GM19035 (cell line): ENCODE measurements at regions not wholly inside any gene's neighbourhood (a gene's known extent, or its start where the extent isn't known, plus 50 kb on each side); places are given as distances from the start of the nearest gene placed in this dataset.
"Not testable (repeated sequence)": the region's sequence is repeated elsewhere in the genome, so short reads cannot be mapped to it uniquely, and the experiment has no call there.

Experiments used
- ATAC-seq: cut with Tn5 transposase; IDR thresholded peaks from one replicate; pipeline ENCODE4 v1.9.1; 2021; ENCODE audit not compliant: unreplicated experiment

DNA sequence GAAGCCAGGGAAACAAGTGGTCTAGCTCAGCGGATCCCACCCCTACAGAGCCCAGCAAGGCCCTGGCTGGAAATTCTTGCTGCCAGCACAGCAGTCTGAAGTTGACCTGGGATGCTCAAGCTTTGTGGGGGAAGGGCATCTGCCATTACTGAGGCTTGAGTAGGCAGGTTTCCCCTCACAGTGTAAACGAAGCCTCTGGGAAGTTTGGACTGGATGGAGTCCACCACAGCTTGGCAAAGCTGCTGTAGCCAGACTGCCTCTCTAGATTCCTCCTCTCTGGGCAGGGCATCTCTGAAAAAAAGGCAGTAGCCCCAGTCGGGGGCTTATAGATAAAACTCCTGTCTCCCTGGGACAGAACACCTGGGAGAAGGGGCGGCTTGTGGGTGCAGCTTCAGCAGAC, 365.9 kb upstream of the SALL1 start:
- ATAC-seq: not testable (repeated sequence)

DNA sequence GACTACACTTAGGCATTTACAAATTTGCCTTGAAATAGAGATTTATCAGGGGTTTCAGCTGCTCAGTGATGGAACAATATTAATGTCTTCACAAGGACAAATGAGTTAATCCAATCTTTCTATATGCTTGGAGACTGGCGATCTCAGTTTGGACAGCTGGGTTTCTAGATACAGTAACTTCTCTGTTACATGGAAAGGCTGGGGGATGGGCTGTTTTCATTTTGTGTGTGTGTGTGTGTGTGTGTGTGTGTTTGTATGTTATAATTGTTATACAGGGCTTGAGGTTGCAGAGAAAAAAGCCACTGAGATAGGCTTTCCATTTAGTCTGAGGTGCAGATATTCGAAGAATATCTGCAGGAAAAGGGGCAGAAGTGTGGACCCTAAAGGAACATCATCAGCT, 359.3 kb upstream of the SALL1 start:
- no peak for ATAC-seq

DNA sequence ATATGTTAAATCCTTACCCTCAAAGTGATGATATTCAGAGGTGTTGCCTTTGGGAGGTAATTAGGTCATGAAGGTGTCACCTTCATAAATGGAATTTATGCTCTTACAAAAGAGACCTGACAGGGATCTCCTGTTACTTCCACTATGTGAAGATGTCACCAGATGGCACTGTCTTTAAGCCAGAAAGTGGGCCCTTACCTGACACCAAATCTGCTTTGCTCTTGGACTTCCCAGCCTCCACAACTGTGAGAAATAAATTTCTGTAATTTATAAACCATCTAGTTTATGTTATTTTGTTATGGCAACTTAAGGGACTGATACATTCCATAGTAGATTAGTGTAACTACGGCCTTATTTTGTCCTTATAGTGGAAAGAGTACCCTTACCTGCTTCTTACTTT, 358.3 kb upstream of the SALL1 start:
- ATAC-seq: no peak

DNA sequence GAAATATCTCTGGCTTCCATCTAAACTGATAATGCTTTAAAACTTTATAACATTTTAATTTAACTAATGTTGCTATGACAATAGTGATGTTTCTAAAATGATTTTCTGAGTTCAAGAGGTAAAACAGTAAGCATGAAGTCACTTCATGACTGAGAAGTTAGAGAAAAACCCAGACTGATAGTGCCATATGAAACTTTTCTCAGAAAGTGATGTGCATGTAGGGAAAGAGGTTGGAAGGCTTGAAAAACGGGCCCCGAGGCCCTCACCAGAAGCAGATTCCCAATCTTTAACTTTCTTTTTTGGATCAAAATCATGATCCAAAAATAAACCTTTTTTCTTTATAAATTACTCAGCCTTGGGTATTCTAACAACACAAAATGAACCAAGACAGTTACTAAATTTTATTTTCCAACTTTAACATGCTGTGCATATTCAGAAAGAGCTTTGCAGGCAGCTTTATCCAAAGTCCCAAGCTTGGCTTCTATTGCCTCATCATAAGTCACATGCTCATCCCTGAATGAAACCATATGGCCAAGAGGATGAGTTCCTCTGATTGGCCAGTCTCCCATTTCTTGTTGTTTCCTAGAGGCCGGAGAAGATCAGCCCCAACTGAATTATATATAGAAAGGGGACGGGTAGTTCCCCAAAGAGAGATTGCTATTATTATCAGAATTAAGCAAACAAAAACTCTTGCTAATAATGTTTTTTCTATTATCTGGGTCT, 357.6 kb upstream of the SALL1 start:
- ATAC-seq: no peak

DNA sequence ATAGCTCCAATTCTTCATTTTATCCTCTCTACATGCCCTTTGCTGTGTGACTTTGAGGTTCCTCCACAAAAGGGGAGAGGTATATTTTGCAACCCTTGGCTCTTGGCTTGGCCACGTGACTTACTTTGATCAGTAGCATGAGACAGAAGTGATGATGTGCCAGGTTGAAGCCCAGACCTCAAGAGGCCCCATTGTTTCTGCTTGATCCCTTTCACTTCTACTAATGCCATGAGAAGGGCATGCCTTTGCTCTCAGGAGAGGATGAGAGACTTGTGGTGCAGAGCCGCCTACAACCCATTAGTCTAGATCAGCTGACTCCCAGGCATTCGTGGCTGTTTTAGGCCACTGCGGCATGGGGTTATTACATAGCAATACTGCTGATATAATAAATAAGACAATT, 356.2 kb upstream of the SALL1 start:
- ATAC-seq: no peak

DNA sequence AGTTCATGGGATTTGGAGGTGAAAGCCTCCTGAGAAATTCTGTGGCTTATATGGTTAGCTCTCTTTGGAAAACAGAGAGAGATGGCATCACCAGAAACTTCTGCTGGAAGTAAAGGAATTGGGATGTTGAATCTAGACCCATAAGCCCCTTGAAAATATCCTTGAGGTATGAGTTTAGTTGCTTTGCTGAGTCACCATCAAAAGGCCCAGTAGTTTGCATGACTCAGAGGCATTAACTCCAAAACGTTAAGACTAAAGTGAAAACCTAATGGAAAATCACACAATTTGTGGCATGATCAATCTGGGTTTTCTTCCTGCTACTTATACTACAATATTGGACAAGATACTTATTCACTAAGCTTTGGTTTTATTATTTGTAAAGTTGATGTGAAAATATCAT, 349.2 kb upstream of the SALL1 start:
- no peak for ATAC-seq

DNA sequence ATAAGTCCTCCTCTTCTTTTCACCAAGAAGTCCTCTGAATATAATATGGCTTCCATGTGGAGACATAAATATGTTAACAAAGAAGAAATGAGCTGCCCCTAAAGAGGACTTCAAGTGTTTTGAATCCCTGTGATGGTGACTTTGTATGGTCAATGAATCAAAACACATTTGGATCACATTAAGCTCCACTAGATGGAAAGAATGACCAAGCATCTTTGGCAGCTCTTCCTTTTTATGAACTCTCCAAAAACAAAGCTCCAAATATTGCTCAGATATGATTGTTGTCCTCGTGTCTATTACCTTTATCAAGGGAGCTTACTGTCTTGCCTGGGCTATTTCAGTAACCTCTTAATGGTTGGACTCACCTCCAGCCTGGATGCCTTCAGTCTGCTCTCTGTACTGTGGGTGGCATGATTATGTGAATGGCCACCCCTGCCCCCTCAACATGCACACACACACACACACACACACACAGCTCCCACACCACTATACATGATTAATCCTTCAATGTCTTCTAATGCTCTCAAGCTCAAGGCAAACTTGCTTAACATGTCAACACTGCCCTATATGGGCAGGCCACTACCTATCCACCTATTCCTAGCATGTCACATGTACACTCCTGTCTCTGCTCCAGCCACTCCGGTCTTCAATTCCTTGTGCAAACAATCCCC, 346.6 kb upstream of the SALL1 start:
- ATAC-seq: no peak

DNA sequence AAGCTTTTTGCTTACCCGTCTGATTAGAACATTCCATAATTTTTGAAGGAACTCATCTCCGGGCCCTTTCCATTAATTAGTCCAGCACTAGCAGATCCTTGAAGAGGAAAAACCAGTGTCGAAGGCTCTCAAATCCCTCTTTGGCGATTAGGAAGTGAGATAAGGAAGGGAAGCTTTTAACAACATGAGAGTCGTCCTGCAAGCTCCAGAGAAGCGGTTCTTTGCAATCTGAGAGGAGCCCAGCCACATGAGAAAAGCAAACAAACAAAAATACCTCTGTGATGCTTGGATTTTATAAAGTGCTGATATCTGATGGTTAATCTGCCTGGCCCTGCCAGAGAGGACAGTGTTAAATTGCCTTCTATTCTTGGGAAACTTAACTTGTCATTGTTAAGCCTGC, 339.8 kb upstream of the SALL1 start:
- ATAC-seq: no peak

DNA sequence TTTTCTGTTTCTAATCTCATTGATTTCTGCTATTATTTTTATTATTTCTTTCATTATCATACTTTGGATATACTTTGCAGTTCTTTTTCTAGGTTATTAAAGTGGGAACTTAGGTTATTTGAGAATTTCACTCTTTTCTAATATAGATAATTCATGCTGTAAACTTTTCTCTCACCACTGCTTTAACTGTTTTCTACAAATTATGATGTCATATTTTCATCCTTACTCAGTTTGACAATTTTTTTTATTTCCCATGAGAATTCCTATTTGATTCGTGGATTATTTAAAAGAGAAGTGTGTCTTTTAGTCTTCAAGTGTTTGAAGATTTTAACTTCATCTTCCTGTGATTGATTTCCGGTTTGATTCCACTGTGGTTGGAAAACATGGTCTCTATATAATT, 336.8 kb upstream of the SALL1 start:
- ATAC-seq: no peak

DNA sequence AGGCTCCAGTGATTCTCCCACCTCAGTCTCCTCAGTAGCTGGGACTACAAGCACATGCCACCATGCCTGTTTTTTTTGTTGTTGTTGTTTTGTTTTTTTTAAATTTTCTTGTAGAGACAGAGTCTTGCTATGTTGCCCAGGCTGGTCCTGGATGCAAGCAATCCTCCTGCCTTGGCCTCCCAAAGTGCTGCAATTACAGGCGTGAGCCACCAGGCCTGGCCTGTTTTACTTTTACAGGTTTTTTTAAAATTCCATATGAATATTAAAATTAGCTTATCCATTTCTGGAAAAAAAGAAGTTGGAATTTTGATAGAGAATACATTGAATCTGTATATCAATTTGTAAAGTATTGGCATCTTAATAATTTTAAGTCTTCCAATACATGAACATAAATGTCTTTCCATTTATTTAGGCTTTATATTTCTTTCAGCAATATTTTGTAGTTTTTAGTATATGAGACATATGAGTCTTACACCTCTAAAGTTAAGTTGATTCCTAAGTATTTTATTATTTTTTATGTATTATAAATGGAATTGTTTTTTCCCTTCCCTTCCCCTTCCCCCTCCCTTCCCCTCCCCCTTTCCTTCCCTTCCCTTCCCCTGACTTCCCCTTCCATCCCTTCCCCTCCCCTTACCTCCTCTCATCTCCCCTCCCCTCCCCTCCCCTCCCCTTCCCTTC, 323.5 kb upstream of the SALL1 start:
- ATAC-seq: no peak

DNA sequence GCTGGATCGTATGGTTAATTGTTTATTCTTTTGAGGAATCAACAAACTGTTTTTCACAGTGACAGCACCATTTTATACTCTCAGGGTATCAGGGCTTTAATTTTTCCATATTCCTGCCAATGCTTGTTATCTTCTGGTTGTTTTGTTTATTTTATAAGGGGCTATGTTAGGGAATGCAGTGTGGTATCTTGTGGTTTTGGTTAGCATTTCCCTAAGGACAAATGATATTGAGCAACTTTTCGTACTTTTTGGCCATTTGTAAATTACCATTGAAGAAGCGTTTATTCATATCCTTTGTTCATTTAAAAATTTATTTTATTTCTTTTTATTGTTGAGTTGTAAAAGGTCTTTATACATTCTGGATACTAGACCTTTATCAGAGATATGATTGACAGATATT, 322.0 kb upstream of the SALL1 start:
- no peak for ATAC-seq

DNA sequence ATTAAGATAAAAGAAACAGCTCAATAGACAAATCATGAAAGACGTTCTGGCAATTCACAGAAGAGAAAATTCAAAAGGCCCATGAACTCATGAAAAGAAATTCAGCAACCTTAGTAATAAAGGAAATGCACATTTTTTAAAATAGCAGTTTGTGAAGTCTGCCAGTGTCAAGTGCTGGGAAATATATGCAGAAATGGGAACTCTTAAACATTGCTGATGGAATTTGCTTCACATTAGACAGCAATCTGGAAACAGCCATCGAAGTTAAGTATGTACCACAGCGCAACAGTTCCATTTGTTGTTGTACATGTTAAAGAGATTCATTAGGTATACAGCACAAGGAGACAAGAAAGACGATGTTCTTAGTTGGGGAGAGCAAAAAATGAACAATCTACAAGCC, 319.4 kb upstream of the SALL1 start:
- ATAC-seq: no peak

DNA sequence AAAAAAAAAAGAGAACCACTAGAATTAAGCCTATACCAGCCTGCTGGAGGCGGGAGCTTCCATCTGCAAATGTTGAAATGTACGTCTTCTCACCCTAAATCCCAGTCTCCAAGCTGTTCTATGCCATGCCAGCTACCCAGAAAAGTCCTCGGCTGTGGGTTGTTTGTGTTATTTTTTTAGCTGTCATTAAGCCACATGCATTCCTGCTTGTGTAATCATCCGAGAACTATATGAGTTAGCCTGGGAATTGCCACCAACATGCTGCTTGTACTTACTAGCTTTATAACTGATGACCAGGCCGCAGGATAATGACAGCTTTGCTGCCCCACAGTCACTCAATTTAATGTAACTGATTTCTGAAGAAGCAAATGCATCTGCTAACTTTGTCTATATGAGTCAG, 313.9 kb upstream of the SALL1 start:
- ATAC-seq: no peak

DNA sequence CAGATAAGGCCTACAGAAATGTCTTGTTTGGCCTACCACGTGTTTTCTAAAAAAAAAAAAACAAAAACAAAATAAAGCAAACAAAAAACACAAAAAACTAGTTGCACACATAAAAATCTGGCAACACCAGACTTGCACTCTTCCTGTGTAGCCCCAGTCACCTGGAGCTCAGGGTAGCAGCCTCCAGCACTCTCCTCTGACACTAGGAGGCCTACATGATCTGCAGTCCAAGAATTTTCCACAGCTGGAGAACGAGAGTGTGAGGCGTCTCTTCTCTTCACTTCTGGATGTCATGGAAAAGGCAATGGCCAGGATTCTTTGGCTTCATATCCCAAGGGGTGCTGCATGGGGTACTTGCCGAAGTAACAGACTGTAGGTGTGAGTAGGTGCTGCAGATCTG, 310.2 kb upstream of the SALL1 start:
- ATAC-seq: no peak

DNA sequence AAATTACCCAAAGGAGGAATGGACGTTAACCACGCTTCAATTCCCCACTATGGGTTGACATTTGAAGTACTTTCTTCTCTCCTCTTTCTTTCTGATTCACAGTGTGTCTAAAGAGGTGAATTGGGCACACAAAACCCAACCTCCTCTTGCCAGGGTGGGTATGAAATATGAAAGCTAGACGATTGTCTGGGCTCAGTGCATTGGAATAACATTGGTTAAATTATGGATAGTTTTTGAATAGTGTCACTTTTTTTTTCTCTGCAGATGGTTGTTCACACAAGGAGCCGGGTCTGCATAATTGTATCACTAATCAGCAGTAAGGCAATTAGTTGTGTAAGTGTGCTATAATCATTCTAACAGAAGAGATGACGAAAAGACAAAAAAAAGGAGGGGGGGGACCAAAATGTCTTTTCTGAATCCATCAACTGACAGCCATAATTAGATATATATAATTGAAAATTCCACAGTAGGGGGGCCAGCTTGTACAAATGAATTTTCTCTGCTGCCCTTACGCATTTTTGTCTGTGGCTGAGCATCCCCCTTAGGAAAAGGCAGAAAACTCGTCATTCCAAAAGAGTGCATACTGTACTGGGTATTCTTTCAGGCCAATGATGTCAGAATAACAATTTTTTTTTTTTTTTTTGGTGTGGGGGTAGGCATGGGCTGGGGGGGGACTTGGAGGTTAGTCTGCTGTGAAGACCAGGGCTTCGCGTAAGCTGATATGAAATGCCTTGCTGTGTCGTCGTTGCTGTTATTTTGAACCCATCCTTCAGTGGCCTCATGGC, 307.5 kb upstream of the SALL1 start:
- ATAC-seq: no peak

DNA sequence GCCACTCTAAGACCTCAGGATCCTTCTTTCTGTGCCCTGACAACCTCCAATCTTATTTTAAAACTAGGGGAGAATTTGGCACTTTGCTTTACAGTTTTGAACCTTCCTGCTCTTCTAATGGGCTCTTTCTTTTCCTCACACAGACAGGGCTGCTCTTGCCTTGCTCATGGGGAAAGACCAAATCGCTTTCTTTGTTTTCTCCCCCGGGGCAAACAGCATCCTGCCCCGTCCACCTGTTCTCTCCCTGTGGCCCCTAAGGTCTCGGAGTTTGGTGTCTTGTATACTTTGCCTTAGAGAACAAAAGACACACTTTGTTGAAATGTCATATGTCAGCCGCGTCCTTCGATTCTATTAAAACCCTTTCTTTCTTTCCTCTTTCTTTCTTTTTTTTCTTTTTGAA, 306.7 kb upstream of the SALL1 start:
- ATAC-seq: no peak

DNA sequence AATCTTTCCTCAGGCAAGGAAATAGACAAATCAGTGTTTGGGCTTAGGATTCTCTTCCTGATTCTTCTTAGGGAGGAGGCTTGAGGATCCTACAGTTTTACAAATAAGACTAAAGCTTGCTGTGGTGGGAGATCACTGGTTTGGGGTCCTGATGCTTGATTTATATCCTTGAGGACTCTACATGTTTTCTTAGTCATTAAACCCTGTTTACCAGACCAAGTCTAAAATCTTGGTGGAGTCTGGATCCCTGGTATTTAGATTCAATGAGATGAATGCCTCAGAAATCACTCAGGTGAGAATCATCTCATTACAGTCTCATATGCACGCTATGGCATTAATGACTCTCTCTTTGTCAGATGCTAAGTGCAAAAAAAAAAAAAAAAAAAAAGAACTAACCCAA, 304.3 kb upstream of the SALL1 start:
- ATAC-seq: no peak

DNA sequence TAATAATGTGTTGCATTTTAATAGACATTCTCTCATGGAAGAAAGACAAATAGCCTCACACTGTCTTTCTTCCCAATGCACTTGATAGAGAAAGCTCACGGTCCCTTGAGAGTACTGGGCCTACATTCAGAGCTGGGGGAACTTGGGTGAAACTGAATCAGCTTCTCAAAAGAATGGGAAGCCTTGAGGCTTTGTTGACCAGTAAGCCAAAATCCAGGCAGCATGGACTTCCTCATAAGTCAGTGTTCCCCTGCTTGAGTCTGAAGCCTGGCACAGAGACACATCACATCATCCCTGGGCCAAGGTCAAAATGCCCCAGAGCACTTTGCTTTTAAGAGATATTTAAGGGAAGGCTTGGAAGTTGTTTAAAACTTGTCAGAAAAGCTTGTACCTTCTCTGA, 302.2 kb upstream of the SALL1 start:
- no peak for ATAC-seq

DNA sequence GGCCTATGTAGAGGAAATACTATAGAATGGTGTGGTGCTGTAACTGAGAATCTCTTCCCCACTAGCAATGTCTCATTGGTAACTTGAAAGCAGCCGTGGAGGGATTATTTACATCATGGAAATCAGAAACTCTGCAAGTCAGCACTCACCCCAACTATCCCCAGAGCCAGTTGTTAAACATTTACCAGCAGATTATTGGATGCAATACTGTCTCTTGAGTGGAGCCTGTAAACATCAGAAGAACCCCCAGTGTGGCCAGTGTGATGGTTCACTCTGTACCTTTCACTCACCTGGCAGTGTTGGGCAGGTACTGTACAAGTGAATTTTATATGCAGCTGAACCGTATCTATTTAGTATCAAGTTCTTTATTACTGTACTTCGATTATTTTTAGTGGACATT, 299.8 kb upstream of the SALL1 start:
- ATAC-seq: no peak

DNA sequence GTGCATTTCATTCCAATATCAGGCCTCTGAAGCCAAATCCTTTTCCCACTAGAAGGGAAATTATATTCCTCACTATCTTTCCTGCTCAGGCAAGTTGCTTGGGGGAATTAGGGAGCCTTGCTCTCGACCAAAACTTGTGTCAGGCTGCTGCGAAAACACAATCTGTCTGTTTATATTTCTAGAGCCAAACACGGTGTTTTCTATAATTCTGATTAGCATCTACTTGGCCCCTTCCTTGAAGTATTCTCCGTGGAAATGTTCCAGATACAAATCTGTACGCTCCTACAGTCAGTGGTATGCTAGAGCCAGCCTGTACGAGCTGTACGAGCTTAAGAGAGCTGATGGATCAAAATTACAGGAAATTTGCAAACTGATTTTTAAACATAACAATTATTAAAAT, 299.3 kb upstream of the SALL1 start:
- ATAC-seq: no peak

DNA sequence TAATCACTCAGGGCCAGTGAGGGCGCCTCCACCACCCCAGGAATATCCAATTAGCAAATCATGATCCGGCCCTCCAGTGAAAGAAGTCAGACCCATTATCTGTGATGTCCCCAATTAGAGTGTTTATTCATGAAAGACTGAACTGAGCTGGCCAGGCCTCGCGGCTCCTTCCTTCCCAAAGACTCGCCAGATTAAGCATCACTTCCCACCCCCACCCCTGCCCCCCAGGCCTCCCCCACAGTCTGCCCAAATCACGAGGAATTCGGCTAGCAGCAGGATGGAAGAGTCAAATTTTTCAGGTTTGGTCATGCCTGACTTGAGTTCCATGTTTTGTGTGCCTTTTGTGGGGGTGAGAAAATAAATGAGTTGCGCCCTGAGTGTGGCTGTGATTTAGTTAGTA, 298.4 kb upstream of the SALL1 start:
- no peak for ATAC-seq

DNA sequence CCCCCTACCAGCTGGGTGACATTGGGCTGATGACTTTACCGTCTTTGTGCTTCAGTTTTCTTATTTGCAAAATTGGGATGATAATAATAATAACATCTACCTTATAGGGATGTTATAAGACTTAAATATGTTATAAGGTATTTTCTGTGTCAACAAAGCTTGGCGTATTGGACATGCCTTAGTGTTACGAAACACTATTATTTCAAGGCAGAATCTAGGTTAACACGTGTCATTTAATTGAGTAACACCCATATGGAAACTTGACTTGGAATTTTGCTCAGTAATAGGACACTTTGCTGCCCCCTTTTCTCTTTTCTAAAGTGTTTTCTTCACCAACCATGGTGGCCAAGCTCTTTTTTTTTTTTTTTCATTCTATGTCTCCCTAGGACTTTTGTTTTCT, 294.2 kb upstream of the SALL1 start:
- no peak for ATAC-seq
